Prostate gland (tissue), 2 donors: ENCODE measurements at regions not wholly inside any gene's neighbourhood (a gene's known extent, or its start where the extent isn't known, plus 50 kb on each side); places are given as distances from the start of the nearest gene placed in this dataset.
"Not testable (repeated sequence)": the region's sequence is repeated elsewhere in the genome, so short reads cannot be mapped to it uniquely, and the experiment has no call there.

Experiments used
- DNase-seq: peaks from one replicate; pipeline ENCODE4 v3.0.0-alpha.2; 2019; ENCODE audit warnings: low spot score
- H3K27ac ChIP-seq, 2 donors: fragments of 200-600 bp; sonication (generic); 2 replicates each; pipeline ENCODE4 v1.5.1; 2017 to 2019
- H3K27me3 ChIP-seq: fragments of 200-600 bp; sonication (generic); replicated peaks from 2 replicates; pipeline ENCODE4 v1.5.1; 2019; ENCODE audit not compliant: insufficient read depth
- H3K36me3 ChIP-seq, 2 donors: fragments of 200-600 bp; sonication (generic); 1 replicate in 1 of 2; 2 replicates in 1 of 2; pipeline versions ENCODE4 v1.5.1 to v1.8.1; 2017 to 2019
- H3K4me1 ChIP-seq: fragments of 200-600 bp; sonication (generic); replicated peaks from 2 replicates; pipeline ENCODE4 v1.5.1; 2019
- H3K4me3 ChIP-seq, 2 donors: fragments of 200-600 bp; sonication (generic); 2 replicates each; pipeline ENCODE4 v1.5.1; 2017 to 2019
- H3K9me3 ChIP-seq: fragments of 200-600 bp; sonication (generic); 2 replicates; pipeline ENCODE4 v1.5.1; 2017
- CTCF ChIP-seq, 4 experiments: fragments of 200-600 bp in 2 of 4; fragments of 450-650 bp in 2 of 4; sonication (generic) in 2 of 4; IDR thresholded peaks; 1 replicate in 3 of 4; 2 replicates in 1 of 4; pipeline ENCODE4 v1.5.1; 2016 to 2019; ENCODE audit warnings: antibody characterized with exemption in 4 of 4, mild to moderate bottlenecking in 2 of 4, moderate library complexity in 2 of 4
- POLR2A ChIP-seq: fragments of 450-650 bp; IDR thresholded peaks from one replicate; pipeline ENCODE4 v1.6.1; 2016; ENCODE audit warnings: antibody characterized with exemption, mild to moderate bottlenecking
- POLR2AphosphoS5 ChIP-seq: sonication (generic); formaldehyde crosslinking; IDR thresholded peaks from one replicate; pipeline ENCODE4 v1.6.1; 2017; ENCODE audit warnings: antibody characterized with exemption
- WGBS: methylation state at CpG from one replicate; pipeline ENCODE4 v1.1.5; 2018; 5-methylcytosine and 5-hydroxymethylcytosine counted together
- intact Hi-C: fragments of 100-400 bp; cut with DNase I; formaldehyde crosslinking; loops from one replicate; pipeline ENCODE4 v1.14.2; 2022

- no peaks in the 10 kb centered on the region for H3K27me3 ChIP-seq
Observed at GRCh38 chr14:38608244-38608643, 352.4 kb upstream of the CLEC14A start.

GRCh38 chr14:38605193-38606114 lies 349.6 kb upstream of the CLEC14A start:
- Histone ChIP-seq H3K9me3 (no peaks in the 10 kb centered on the region), H3K4me3 (no peak overlapping the region), H3K27me3 (no peaks in the 10 kb centered on the region), H3K36me3 (no peaks in the 10 kb centered on the region), H3K4me1 (no peaks in the 10 kb centered on the region), H3K27ac (no peak overlapping the region)
- intact Hi-C loops, result no loop called here
- 40% methylated on average over 3 of the region's 3 CpGs for WGBS
- no peak for DNase-seq
- TF ChIP-seq CTCF (IDR thresholded peaks at IDR 0.05), result peak in 2 of 4 experiments; percentile 9 to 25
- TF ChIP-seq POLR2A, result no peak

More at GRCh38 chr14:38608244-38608643, 352.4 kb upstream of the CLEC14A start:
- Histone ChIP-seq H3K36me3 (no peaks in the 10 kb centered on the region), H3K27ac (no peak overlapping the region), H3K9me3 (no peaks in the 10 kb centered on the region), H3K4me3 (no peak overlapping the region), H3K4me1 (no peaks in the 10 kb centered on the region)
- WGBS, result 92% methylated on average over 1 of the region's 1 CpG
- TF ChIP-seq POLR2A (no peak), CTCF (IDR thresholded peaks at IDR 0.05) (no peak), POLR2AphosphoS5 (no peak)
- DNase-seq, result no peak
- intact Hi-C loops, result no loop called here

GRCh38 chr14:38600572-38600971 lies 344.7 kb upstream of the CLEC14A start:
- intact Hi-C loops, H3K4me1 ChIP-seq, H3K9me3 ChIP-seq, H3K4me3 ChIP-seq, H3K27me3 ChIP-seq, DNase-seq, H3K36me3 ChIP-seq, H3K27ac ChIP-seq: not testable (repeated sequence)
- WGBS, result 77% methylated on average over 2 of the region's 2 CpGs

- TF ChIP-seq POLR2A, result no peak
- TF ChIP-seq POLR2AphosphoS5, result no peak
- TF ChIP-seq CTCF (IDR thresholded peaks at IDR 0.05), result no peak
Observed at GRCh38 chr14:38593476-38593875, 337.6 kb upstream of the CLEC14A start.

GRCh38 chr14:38592764-38593442 lies 337.0 kb upstream of the CLEC14A start:
- Histone ChIP-seq H3K27me3 (no peaks in the 10 kb centered on the region), H3K4me1 (no peaks in the 10 kb centered on the region), H3K4me3 (no peak overlapping the region), H3K9me3 (no peaks in the 10 kb centered on the region), H3K36me3 (no peaks in the 10 kb centered on the region), H3K27ac (no peak overlapping the region)
- TF ChIP-seq CTCF (IDR thresholded peaks at IDR 0.05) (no peak), POLR2AphosphoS5 (no peak), POLR2A (no peak)
- no peak for DNase-seq
- intact Hi-C loops, result no loop called here
- 82% methylated on average over 8 of the region's 8 CpGs for WGBS

More at GRCh38 chr14:38593476-38593875, 337.6 kb upstream of the CLEC14A start:
- H3K36me3 ChIP-seq, result no peaks in the 10 kb centered on the region
- H3K4me3 ChIP-seq, result no peak overlapping the region
- DNase-seq, result no peak
- H3K4me1 ChIP-seq, result no peaks in the 10 kb centered on the region
- no peak overlapping the region for H3K27ac ChIP-seq
- no peaks in the 10 kb centered on the region for H3K27me3 ChIP-seq
- H3K9me3 ChIP-seq, result no peaks in the 10 kb centered on the region
- WGBS, result 25% methylated on average over 4 of the region's 4 CpGs
- intact Hi-C loops, result no loop called here
